ENCODE measurements at regions not wholly inside any gene's neighbourhood (a gene's known extent, or its start where the extent isn't known, plus 50 kb on each side); places are given as distances from the start of the nearest gene placed in this dataset. TPM values are rescaled to one million over a fixed set of nuclear protein-coding genes. Genes with fewer than 3 reads are reported as not detected.

GRCh38 chr14:101511199-101511598, 50.1 kb upstream of the DIO3 start:
- no peak overlapping the region for H3K4me2 ChIP-seq (ENCODE audit: insufficient read depth, low read length)
- BruUV-seq (replicated peaks) = no TSS peak
- ChIA-PET CTCF (interaction anchor here (1.0 kb wide), 1 partner anchor 10 kb away, joined by 3 read pairs; no protein-coding TSS in a partner anchor), POLR2A (no interaction called here)
- dilution Hi-C loops (cut with MboI; ENCODE audit: extremely low pct_ligation_motif_present, low sequenced_read_pairs) = no loop called here
- FAIRE-seq = no peak
- H3K9me3 ChIP-seq (replicated peaks; ENCODE audit: control insufficient read depth, insufficient read depth, low read length) = no peaks in the 10 kb centered on the region
- H3K9ac ChIP-seq (replicated peaks; ENCODE audit: extremely low read depth, insufficient read depth, low read length) = no peak overlapping the region
- TF ChIP-seq MYC (IDR thresholded peaks at IDR 0.05; ENCODE audit: low read depth, low read length) = no peak
- TF ChIP-seq CTCF (IDR thresholded peaks at IDR 0.05; ENCODE audit: extremely low read depth in 1 of 2, insufficient read depth in 1 of 2, low read depth in 1 of 2, low read length in 2 of 2) = no peak
- TF ChIP-seq POLR2AphosphoS5 (IDR thresholded peaks at IDR 0.05; ENCODE audit: insufficient read depth, low read depth, low read length) = no peak
- TF ChIP-seq POLR2A (IDR thresholded peaks at IDR 0.05; ENCODE audit: low read depth, low read length) = no peak
- no peak for TF ChIP-seq JUN (IDR thresholded peaks at IDR 0.05; ENCODE audit: borderline replicate concordance, insufficient read depth, insufficient read length, low read depth)
- no peak for TF ChIP-seq MAX (IDR thresholded peaks at IDR 0.05; ENCODE audit: insufficient read depth, insufficient read length)
- no peak for TF ChIP-seq GATA2 (IDR thresholded peaks at IDR 0.05; ENCODE audit: insufficient read depth, insufficient read length, low read depth, low read length)
- TF ChIP-seq FOS (IDR thresholded peaks at IDR 0.05; ENCODE audit: borderline replicate concordance, insufficient read depth, low read length) = no peak
- TF ChIP-seq EZH2 (IDR thresholded peaks at IDR 0.05; ENCODE audit: borderline replicate concordance, low read depth, low read length, severe bottlenecking) = no peak
- no peak overlapping the region for H3K27ac ChIP-seq (ENCODE audit: insufficient read depth, low read depth, low read length)
- no peak for DNase-seq (ENCODE audit: low read depth, low spot score)
- intact Hi-C loops (cut with micrococcal nuclease) = no loop called here
- H4K20me1 ChIP-seq (replicated peaks; ENCODE audit: control insufficient read depth, extremely low read depth, insufficient read depth, low read length) = no peaks in the 10 kb centered on the region
- H3K36me3 ChIP-seq (ENCODE audit: control insufficient read depth in 2 of 2, extremely low read depth in 1 of 2, insufficient read depth in 2 of 2, low read length in 2 of 2) = no peaks in the 10 kb centered on the region
- H3K4me3 ChIP-seq (replicated peaks in 1 of 3; ENCODE audit: insufficient read depth in 1 of 3, low read depth in 1 of 3, low read length in 3 of 3) = no peak overlapping the region
- no peaks in the 10 kb centered on the region for H3K79me2 ChIP-seq (ENCODE audit: control insufficient read depth, insufficient read depth, low read length)
- H3K27me3 ChIP-seq (ENCODE audit: control insufficient read depth in 2 of 2, insufficient read depth in 2 of 2, low read length in 2 of 2) = no peaks in the 10 kb centered on the region
- no peaks in the 10 kb centered on the region for H3K9me1 ChIP-seq (replicated peaks; ENCODE audit: control insufficient read depth, extremely low read depth, insufficient read depth, low read length)
- no peaks in the 10 kb centered on the region for H3K4me1 ChIP-seq (ENCODE audit: control insufficient read depth, extremely low read depth, insufficient read depth, low read length)
- no peak overlapping the region for H2AFZ ChIP-seq (ENCODE audit: low read depth, low read length)

MicroRNAs encoded in the stretch of these regions (microRNA counts, 767-probe panel; counts per million panel counts)
- 723 counts per million, percentile 96 among the panel's probes with 10 or more counts for microRNA hsa-miR-1185-5p
- 723 counts per million, percentile 96 among the panel's probes with 10 or more counts for microRNA hsa-miR-1193
- 723 counts per million, percentile 96 among the panel's probes with 10 or more counts for microRNA hsa-miR-1197
- 723 counts per million, percentile 96 among the panel's probes with 10 or more counts for microRNA hsa-miR-134
- 723 counts per million, percentile 96 among the panel's probes with 10 or more counts for microRNA hsa-miR-154-5p
- microRNA hsa-miR-299-3p = 723 counts per million, percentile 96 among the panel's probes with 10 or more counts
- 723 counts per million, percentile 96 among the panel's probes with 10 or more counts for microRNA hsa-miR-299-5p
- 723 counts per million, percentile 96 among the panel's probes with 10 or more counts for microRNA hsa-miR-300
- 723 counts per million, percentile 96 among the panel's probes with 10 or more counts for microRNA hsa-miR-323a-3p
- 723 counts per million, percentile 96 among the panel's probes with 10 or more counts for microRNA hsa-miR-323a-5p
- microRNA hsa-miR-323b-3p = 723 counts per million, percentile 96 among the panel's probes with 10 or more counts
- microRNA hsa-miR-323b-5p = 723 counts per million, percentile 96 among the panel's probes with 10 or more counts
- 723 counts per million, percentile 96 among the panel's probes with 10 or more counts for microRNA hsa-miR-329
- microRNA hsa-miR-369-3p = 723 counts per million, percentile 96 among the panel's probes with 10 or more counts
- 723 counts per million, percentile 96 among the panel's probes with 10 or more counts for microRNA hsa-miR-369-5p
- microRNA hsa-miR-376a-3p = 723 counts per million, percentile 96 among the panel's probes with 10 or more counts
- 723 counts per million, percentile 96 among the panel's probes with 10 or more counts for microRNA hsa-miR-376b
- microRNA hsa-miR-376c = 723 counts per million, percentile 96 among the panel's probes with 10 or more counts
- microRNA hsa-miR-377-3p = 723 counts per million, percentile 96 among the panel's probes with 10 or more counts
- microRNA hsa-miR-379-5p = 723 counts per million, percentile 96 among the panel's probes with 10 or more counts
- 723 counts per million, percentile 96 among the panel's probes with 10 or more counts for microRNA hsa-miR-380-3p
- microRNA hsa-miR-381 = 723 counts per million, percentile 96 among the panel's probes with 10 or more counts
- microRNA hsa-miR-382-5p = 723 counts per million, percentile 96 among the panel's probes with 10 or more counts
- microRNA hsa-miR-409-3p = 723 counts per million, percentile 96 among the panel's probes with 10 or more counts
- 723 counts per million, percentile 96 among the panel's probes with 10 or more counts for microRNA hsa-miR-409-5p
- 723 counts per million, percentile 96 among the panel's probes with 10 or more counts for microRNA hsa-miR-410
- microRNA hsa-miR-411-5p = 723 counts per million, percentile 96 among the panel's probes with 10 or more counts
- 723 counts per million, percentile 96 among the panel's probes with 10 or more counts for microRNA hsa-miR-412
- microRNA hsa-miR-485-3p = 723 counts per million, percentile 96 among the panel's probes with 10 or more counts
- 723 counts per million, percentile 96 among the panel's probes with 10 or more counts for microRNA hsa-miR-485-5p
- microRNA hsa-miR-487a = 723 counts per million, percentile 96 among the panel's probes with 10 or more counts
- microRNA hsa-miR-487b = 723 counts per million, percentile 96 among the panel's probes with 10 or more counts
- 723 counts per million, percentile 96 among the panel's probes with 10 or more counts for microRNA hsa-miR-494
- microRNA hsa-miR-495 = 723 counts per million, percentile 96 among the panel's probes with 10 or more counts
- microRNA hsa-miR-496 = 723 counts per million, percentile 96 among the panel's probes with 10 or more counts
- 723 counts per million, percentile 96 among the panel's probes with 10 or more counts for microRNA hsa-miR-539-5p
- 723 counts per million, percentile 96 among the panel's probes with 10 or more counts for microRNA hsa-miR-541-3p
- microRNA hsa-miR-543 = 723 counts per million, percentile 96 among the panel's probes with 10 or more counts
- microRNA hsa-miR-544a = 723 counts per million, percentile 96 among the panel's probes with 10 or more counts
- 723 counts per million, percentile 96 among the panel's probes with 10 or more counts for microRNA hsa-miR-654-3p
- microRNA hsa-miR-654-5p = 723 counts per million, percentile 96 among the panel's probes with 10 or more counts
- microRNA hsa-miR-655 = 723 counts per million, percentile 96 among the panel's probes with 10 or more counts
- microRNA hsa-miR-656 = 723 counts per million, percentile 96 among the panel's probes with 10 or more counts
- microRNA hsa-miR-668 = 723 counts per million, percentile 96 among the panel's probes with 10 or more counts
- 723 counts per million, percentile 96 among the panel's probes with 10 or more counts for microRNA hsa-miR-758
- 723 counts per million, percentile 96 among the panel's probes with 10 or more counts for microRNA hsa-miR-889

Small RNAs in the stretch of these regions (microRNA-seq; reads per million reads assigned to microRNA genes)
- gene MIR1185-1 (ENCODE audit: borderline number of aligned reads, borderline replicate concordance) (147 reads per million, percentile 59 among the genes with 10 or more reads in this experiment), gene MIR1185-2 (ENCODE audit: borderline number of aligned reads, borderline replicate concordance) (8.8 reads per million, percentile 22 among the genes with 10 or more reads in this experiment), gene MIR1193 (ENCODE audit: borderline number of aligned reads, borderline replicate concordance) (not detected), gene MIR1197 (ENCODE audit: borderline number of aligned reads, borderline replicate concordance) (9.2 reads per million, percentile 23 among the genes with 10 or more reads in this experiment), gene MIR134 (ENCODE audit: borderline number of aligned reads, borderline replicate concordance) (718 reads per million, percentile 78 among the genes with 10 or more reads in this experiment), gene MIR154 (ENCODE audit: borderline number of aligned reads, borderline replicate concordance) (415 reads per million, percentile 73 among the genes with 10 or more reads in this experiment), gene MIR299 (ENCODE audit: borderline number of aligned reads, borderline replicate concordance) (333 reads per million, percentile 72 among the genes with 10 or more reads in this experiment), gene MIR300 (ENCODE audit: borderline number of aligned reads, borderline replicate concordance) (not detected), gene MIR323A (ENCODE audit: borderline number of aligned reads, borderline replicate concordance) (323 reads per million, percentile 71 among the genes with 10 or more reads in this experiment), gene MIR323B (ENCODE audit: borderline number of aligned reads, borderline replicate concordance) (69.9 reads per million, percentile 52 among the genes with 10 or more reads in this experiment), gene MIR329-1 (ENCODE audit: borderline number of aligned reads, borderline replicate concordance) (not detected), gene MIR329-2 (ENCODE audit: borderline number of aligned reads, borderline replicate concordance) (1.2 reads per million), gene MIR369 (ENCODE audit: borderline number of aligned reads, borderline replicate concordance) (966 reads per million, percentile 82 among the genes with 10 or more reads in this experiment), gene MIR376A1 (ENCODE audit: borderline number of aligned reads, borderline replicate concordance) (5.0 reads per million, percentile 11 among the genes with 10 or more reads in this experiment), gene MIR376A2 (ENCODE audit: borderline number of aligned reads, borderline replicate concordance) (not detected), gene MIR376B (ENCODE audit: borderline number of aligned reads, borderline replicate concordance) (205 reads per million, percentile 66 among the genes with 10 or more reads in this experiment), gene MIR376C (ENCODE audit: borderline number of aligned reads, borderline replicate concordance) (1,556 reads per million, percentile 87 among the genes with 10 or more reads in this experiment), gene MIR377 (ENCODE audit: borderline number of aligned reads, borderline replicate concordance) (51.4 reads per million, percentile 48 among the genes with 10 or more reads in this experiment), gene MIR379 (ENCODE audit: borderline number of aligned reads, borderline replicate concordance) (1,915 reads per million, percentile 88 among the genes with 10 or more reads in this experiment), gene MIR380 (ENCODE audit: borderline number of aligned reads, borderline replicate concordance) (46.8 reads per million, percentile 47 among the genes with 10 or more reads in this experiment), gene MIR381 (ENCODE audit: borderline number of aligned reads, borderline replicate concordance) (544 reads per million, percentile 76 among the genes with 10 or more reads in this experiment), gene MIR382 (ENCODE audit: borderline number of aligned reads, borderline replicate concordance) (1,501 reads per million, percentile 86 among the genes with 10 or more reads in this experiment), gene MIR409 (ENCODE audit: borderline number of aligned reads, borderline replicate concordance) (2,865 reads per million, percentile 91 among the genes with 10 or more reads in this experiment), gene MIR411 (ENCODE audit: borderline number of aligned reads, borderline replicate concordance) (3,492 reads per million, percentile 93 among the genes with 10 or more reads in this experiment), gene MIR412 (ENCODE audit: borderline number of aligned reads, borderline replicate concordance) (22.3 reads per million, percentile 36 among the genes with 10 or more reads in this experiment), gene MIR485 (ENCODE audit: borderline number of aligned reads, borderline replicate concordance) (63.0 reads per million, percentile 51 among the genes with 10 or more reads in this experiment), gene MIR487A (ENCODE audit: borderline number of aligned reads, borderline replicate concordance) (166 reads per million, percentile 62 among the genes with 10 or more reads in this experiment), gene MIR487B (ENCODE audit: borderline number of aligned reads, borderline replicate concordance) (4,038 reads per million, percentile 93 among the genes with 10 or more reads in this experiment), gene MIR494 (ENCODE audit: borderline number of aligned reads, borderline replicate concordance) (581 reads per million, percentile 76 among the genes with 10 or more reads in this experiment), gene MIR495 (ENCODE audit: borderline number of aligned reads, borderline replicate concordance) (56.4 reads per million, percentile 49 among the genes with 10 or more reads in this experiment), gene MIR496 (ENCODE audit: borderline number of aligned reads, borderline replicate concordance) (33.8 reads per million, percentile 42 among the genes with 10 or more reads in this experiment), gene MIR539 (ENCODE audit: borderline number of aligned reads, borderline replicate concordance) (41.5 reads per million, percentile 44 among the genes with 10 or more reads in this experiment), gene MIR541 (ENCODE audit: borderline number of aligned reads, borderline replicate concordance) (9.6 reads per million, percentile 24 among the genes with 10 or more reads in this experiment), gene MIR543 (ENCODE audit: borderline number of aligned reads, borderline replicate concordance) (78.3 reads per million, percentile 53 among the genes with 10 or more reads in this experiment), gene MIR544A (ENCODE audit: borderline number of aligned reads, borderline replicate concordance) (not detected), gene MIR654 (ENCODE audit: borderline number of aligned reads, borderline replicate concordance) (315 reads per million, percentile 71 among the genes with 10 or more reads in this experiment), gene MIR655 (ENCODE audit: borderline number of aligned reads, borderline replicate concordance) (13.1 reads per million, percentile 30 among the genes with 10 or more reads in this experiment), gene MIR656 (ENCODE audit: borderline number of aligned reads, borderline replicate concordance) (43.4 reads per million, percentile 45 among the genes with 10 or more reads in this experiment), gene MIR668 (ENCODE audit: borderline number of aligned reads, borderline replicate concordance) (6.1 reads per million, percentile 16 among the genes with 10 or more reads in this experiment), gene MIR758 (ENCODE audit: borderline number of aligned reads, borderline replicate concordance) (39.5 reads per million, percentile 43 among the genes with 10 or more reads in this experiment), gene MIR889 (ENCODE audit: borderline number of aligned reads, borderline replicate concordance) (730 reads per million, percentile 79 among the genes with 10 or more reads in this experiment)

Small RNAs in the stretch of these regions (small RNA-seq; reads per million reads assigned to genes)
- gene MIR1185-1 (ENCODE audit: insufficient read depth, insufficient read length, low read depth, low replicate concordance) (4.6 reads per million, percentile 34 among the genes with 10 or more reads in this experiment), gene MIR1185-2 (ENCODE audit: insufficient read depth, insufficient read length, low read depth, low replicate concordance) (0.66 reads per million), gene MIR1193 (ENCODE audit: insufficient read depth, insufficient read length, low read depth, low replicate concordance) (not detected), gene MIR1197 (ENCODE audit: insufficient read depth, insufficient read length, low read depth, low replicate concordance) (not detected), gene MIR134 (ENCODE audit: insufficient read depth, insufficient read length, low read depth, low replicate concordance) (3.3 reads per million, percentile 21 among the genes with 10 or more reads in this experiment), gene MIR154 (ENCODE audit: insufficient read depth, insufficient read length, low read depth, low replicate concordance) (22.1 reads per million, percentile 81 among the genes with 10 or more reads in this experiment), gene MIR299 (ENCODE audit: insufficient read depth, insufficient read length, low read depth, low replicate concordance) (7.7 reads per million, percentile 52 among the genes with 10 or more reads in this experiment), gene MIR300 (ENCODE audit: insufficient read depth, insufficient read length, low read depth, low replicate concordance) (not detected), gene MIR323A (ENCODE audit: insufficient read depth, insufficient read length, low read depth, low replicate concordance) (8.3 reads per million, percentile 55 among the genes with 10 or more reads in this experiment), gene MIR323B (ENCODE audit: insufficient read depth, insufficient read length, low read depth, low replicate concordance) (1.8 reads per million), gene MIR329-1 (ENCODE audit: insufficient read depth, insufficient read length, low read depth, low replicate concordance) (not detected), gene MIR329-2 (ENCODE audit: insufficient read depth, insufficient read length, low read depth, low replicate concordance) (not detected), gene MIR369 (ENCODE audit: insufficient read depth, insufficient read length, low read depth, low replicate concordance) (19.9 reads per million, percentile 79 among the genes with 10 or more reads in this experiment), gene MIR377 (ENCODE audit: insufficient read depth, insufficient read length, low read depth, low replicate concordance) (3.7 reads per million, percentile 26 among the genes with 10 or more reads in this experiment), gene MIR379 (ENCODE audit: insufficient read depth, insufficient read length, low read depth, low replicate concordance) (10.1 reads per million, percentile 61 among the genes with 10 or more reads in this experiment), gene MIR380 (ENCODE audit: insufficient read depth, insufficient read length, low read depth, low replicate concordance) (3.1 reads per million, percentile 18 among the genes with 10 or more reads in this experiment), gene MIR381 (ENCODE audit: insufficient read depth, insufficient read length, low read depth, low replicate concordance) (11.6 reads per million, percentile 65 among the genes with 10 or more reads in this experiment), gene MIR409 (ENCODE audit: insufficient read depth, insufficient read length, low read depth, low replicate concordance) (18.4 reads per million, percentile 77 among the genes with 10 or more reads in this experiment), gene MIR411 (ENCODE audit: insufficient read depth, insufficient read length, low read depth, low replicate concordance) (104 reads per million, percentile 97 among the genes with 10 or more reads in this experiment), gene MIR412 (ENCODE audit: insufficient read depth, insufficient read length, low read depth, low replicate concordance) (not detected), gene MIR485 (ENCODE audit: insufficient read depth, insufficient read length, low read depth, low replicate concordance) (1.1 reads per million), gene MIR487A (ENCODE audit: insufficient read depth, insufficient read length, low read depth, low replicate concordance) (4.6 reads per million, percentile 34 among the genes with 10 or more reads in this experiment), gene MIR487B (ENCODE audit: insufficient read depth, insufficient read length, low read depth, low replicate concordance) (14.2 reads per million, percentile 71 among the genes with 10 or more reads in this experiment), gene MIR494 (ENCODE audit: insufficient read depth, insufficient read length, low read depth, low replicate concordance) (18.4 reads per million, percentile 77 among the genes with 10 or more reads in this experiment), gene MIR495 (ENCODE audit: insufficient read depth, insufficient read length, low read depth, low replicate concordance) (4.4 reads per million, percentile 32 among the genes with 10 or more reads in this experiment), gene MIR496 (ENCODE audit: insufficient read depth, insufficient read length, low read depth, low replicate concordance) (22.1 reads per million, percentile 81 among the genes with 10 or more reads in this experiment), gene MIR539 (ENCODE audit: insufficient read depth, insufficient read length, low read depth, low replicate concordance) (3.5 reads per million, percentile 23 among the genes with 10 or more reads in this experiment), gene MIR541 (ENCODE audit: insufficient read depth, insufficient read length, low read depth, low replicate concordance) (not detected), gene MIR543 (ENCODE audit: insufficient read depth, insufficient read length, low read depth, low replicate concordance) (20.6 reads per million, percentile 79 among the genes with 10 or more reads in this experiment), gene MIR544A (ENCODE audit: insufficient read depth, insufficient read length, low read depth, low replicate concordance) (not detected), gene MIR654 (ENCODE audit: insufficient read depth, insufficient read length, low read depth, low replicate concordance) (4.2 reads per million, percentile 30 among the genes with 10 or more reads in this experiment), gene MIR655 (ENCODE audit: insufficient read depth, insufficient read length, low read depth, low replicate concordance) (4.4 reads per million, percentile 32 among the genes with 10 or more reads in this experiment), gene MIR656 (ENCODE audit: insufficient read depth, insufficient read length, low read depth, low replicate concordance) (2.0 reads per million), gene MIR668 (ENCODE audit: insufficient read depth, insufficient read length, low read depth, low replicate concordance) (not detected), gene MIR758 (ENCODE audit: insufficient read depth, insufficient read length, low read depth, low replicate concordance) (2.6 reads per million, percentile 12 among the genes with 10 or more reads in this experiment), gene MIR889 (ENCODE audit: insufficient read depth, insufficient read length, low read depth, low replicate concordance) (16.9 reads per million, percentile 75 among the genes with 10 or more reads in this experiment), gene RF00012 (ENCODE audit: insufficient read depth, insufficient read length, low read depth, low replicate concordance) (not detected), gene RF00181 (ENCODE audit: insufficient read depth, insufficient read length, low read depth, low replicate concordance) (not detected), gene SNORD114-10 (ENCODE audit: insufficient read depth, insufficient read length, low read depth, low replicate concordance) (18.0 reads per million, percentile 77 among the genes with 10 or more reads in this experiment), gene SNORD114-11 (ENCODE audit: insufficient read depth, insufficient read length, low read depth, low replicate concordance) (12.7 reads per million, percentile 68 among the genes with 10 or more reads in this experiment), gene SNORD114-12 (ENCODE audit: insufficient read depth, insufficient read length, low read depth, low replicate concordance) (45.5 reads per million, percentile 92 among the genes with 10 or more reads in this experiment), gene SNORD114-13 (ENCODE audit: insufficient read depth, insufficient read length, low read depth, low replicate concordance) (2.0 reads per million), gene SNORD114-14 (ENCODE audit: insufficient read depth, insufficient read length, low read depth, low replicate concordance) (9.6 reads per million, percentile 60 among the genes with 10 or more reads in this experiment), gene SNORD114-15 (ENCODE audit: insufficient read depth, insufficient read length, low read depth, low replicate concordance) (79.2 reads per million, percentile 96 among the genes with 10 or more reads in this experiment), gene SNORD114-16 (ENCODE audit: insufficient read depth, insufficient read length, low read depth, low replicate concordance) (not detected), gene SNORD114-17 (ENCODE audit: insufficient read depth, insufficient read length, low read depth, low replicate concordance) (39.0 reads per million, percentile 90 among the genes with 10 or more reads in this experiment), gene SNORD114-18 (ENCODE audit: insufficient read depth, insufficient read length, low read depth, low replicate concordance) (not detected), gene SNORD114-19 (ENCODE audit: insufficient read depth, insufficient read length, low read depth, low replicate concordance) (1.3 reads per million), gene SNORD114-20 (ENCODE audit: insufficient read depth, insufficient read length, low read depth, low replicate concordance) (63.7 reads per million, percentile 94 among the genes with 10 or more reads in this experiment), gene SNORD114-21 (ENCODE audit: insufficient read depth, insufficient read length, low read depth, low replicate concordance) (141 reads per million, percentile 98 among the genes with 10 or more reads in this experiment), gene SNORD114-22 (ENCODE audit: insufficient read depth, insufficient read length, low read depth, low replicate concordance) (1,851 reads per million, percentile 100 among the genes with 10 or more reads in this experiment), gene SNORD114-23 (ENCODE audit: insufficient read depth, insufficient read length, low read depth, low replicate concordance) (24.1 reads per million, percentile 82 among the genes with 10 or more reads in this experiment), gene SNORD114-24 (ENCODE audit: insufficient read depth, insufficient read length, low read depth, low replicate concordance) (117 reads per million, percentile 98 among the genes with 10 or more reads in this experiment), gene SNORD114-25 (ENCODE audit: insufficient read depth, insufficient read length, low read depth, low replicate concordance) (3.7 reads per million, percentile 26 among the genes with 10 or more reads in this experiment), gene SNORD114-26 (ENCODE audit: insufficient read depth, insufficient read length, low read depth, low replicate concordance) (not detected), gene SNORD114-27 (ENCODE audit: insufficient read depth, insufficient read length, low read depth, low replicate concordance) (not detected), gene SNORD114-28 (ENCODE audit: insufficient read depth, insufficient read length, low read depth, low replicate concordance) (3.9 reads per million, percentile 28 among the genes with 10 or more reads in this experiment), gene SNORD114-29 (ENCODE audit: insufficient read depth, insufficient read length, low read depth, low replicate concordance) (not detected), gene SNORD114-30 (ENCODE audit: insufficient read depth, insufficient read length, low read depth, low replicate concordance) (not detected), gene SNORD114-31 (ENCODE audit: insufficient read depth, insufficient read length, low read depth, low replicate concordance) (not detected), gene SNORD114-5 (ENCODE audit: insufficient read depth, insufficient read length, low read depth, low replicate concordance) (not detected), gene SNORD114-6 (ENCODE audit: insufficient read depth, insufficient read length, low read depth, low replicate concordance) (not detected), gene SNORD114-7 (ENCODE audit: insufficient read depth, insufficient read length, low read depth, low replicate concordance) (not detected), gene SNORD114-9 (ENCODE audit: insufficient read depth, insufficient read length, low read depth, low replicate concordance) (344 reads per million, percentile 99 among the genes with 10 or more reads in this experiment)

Data from endothelial cell of umbilical vein (primary cell).